ENCODE measurements at regions not wholly inside any gene's neighbourhood (a gene's known extent, or its start where the extent isn't known, plus 50 kb on each side); places are given as distances from the start of the nearest gene placed in this dataset.

- Histone ChIP-seq H4K20me1 (ENCODE audit: low read depth, low read length) (no peaks in the 10 kb centered on the region), H2AFZ (ENCODE audit: low read depth, low read length, severe bottlenecking) (no peak overlapping the region), H3K79me2 (ENCODE audit: insufficient read depth, low read length) (no peaks in the 10 kb centered on the region), H3F3A (ENCODE audit: insufficient read depth) (no peaks in the 10 kb centered on the region), H3K4me3 (ENCODE audit: insufficient read depth, low read length, poor library complexity, severe bottlenecking) (no peak overlapping the region), H3K36me3 (ENCODE audit: low read length) (no peaks in the 10 kb centered on the region), H3K9me2 (replicated peaks; ENCODE audit: insufficient read depth, low read length) (no peaks in the 10 kb centered on the region), H3K4me2 (ENCODE audit: low read depth, low read length, poor library complexity, severe bottlenecking) (no peak overlapping the region), H3K9ac (ENCODE audit: low read length) (no peak overlapping the region), H3K27me3 (ENCODE audit: low read length) (no peaks in the 10 kb centered on the region), H3K27ac (ENCODE audit: low read depth, low read length) (no peak overlapping the region), H3K9me3 (ENCODE audit: insufficient read depth, low read length) (no peaks in the 10 kb centered on the region)
- TF ChIP-seq, protein P1, sequence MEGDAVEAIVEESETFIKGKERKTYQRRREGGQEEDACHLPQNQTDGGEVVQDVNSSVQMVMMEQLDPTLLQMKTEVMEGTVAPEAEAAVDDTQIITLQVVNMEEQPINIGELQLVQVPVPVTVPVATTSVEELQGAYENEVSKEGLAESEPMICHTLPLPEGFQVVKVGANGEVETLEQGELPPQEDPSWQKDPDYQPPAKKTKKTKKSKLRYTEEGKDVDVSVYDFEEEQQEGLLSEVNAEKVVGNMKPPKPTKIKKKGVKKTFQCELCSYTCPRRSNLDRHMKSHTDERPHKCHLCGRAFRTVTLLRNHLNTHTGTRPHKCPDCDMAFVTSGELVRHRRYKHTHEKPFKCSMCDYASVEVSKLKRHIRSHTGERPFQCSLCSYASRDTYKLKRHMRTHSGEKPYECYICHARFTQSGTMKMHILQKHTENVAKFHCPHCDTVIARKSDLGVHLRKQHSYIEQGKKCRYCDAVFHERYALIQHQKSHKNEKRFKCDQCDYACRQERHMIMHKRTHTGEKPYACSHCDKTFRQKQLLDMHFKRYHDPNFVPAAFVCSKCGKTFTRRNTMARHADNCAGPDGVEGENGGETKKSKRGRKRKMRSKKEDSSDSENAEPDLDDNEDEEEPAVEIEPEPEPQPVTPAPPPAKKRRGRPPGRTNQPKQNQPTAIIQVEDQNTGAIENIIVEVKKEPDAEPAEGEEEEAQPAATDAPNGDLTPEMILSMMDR (IDR thresholded peaks at IDR 0.05; ENCODE audit: insufficient read depth, low read length, poor library complexity, severe bottlenecking) = no peak
- no peak for TF ChIP-seq EZH2phosphoT487 (conservative IDR thresholded peaks at IDR 0.05; ENCODE audit: low read length)
Measured at GRCh38 chr2:236403125-236403524, 138.9 kb upstream of the ASB18 start.

GRCh38 chr2:236403811-236404210, 139.6 kb upstream of the ASB18 start:
- Histone ChIP-seq H3K27ac (ENCODE audit: low read depth, low read length) (no peak overlapping the region), H3K9ac (ENCODE audit: low read length) (no peak overlapping the region), H4K20me1 (ENCODE audit: low read depth, low read length) (no peaks in the 10 kb centered on the region), H3K79me2 (ENCODE audit: insufficient read depth, low read length) (no peaks in the 10 kb centered on the region), H3K4me2 (ENCODE audit: low read depth, low read length, poor library complexity, severe bottlenecking) (no peak overlapping the region), H3K27me3 (ENCODE audit: low read length) (no peaks in the 10 kb centered on the region), H3F3A (ENCODE audit: insufficient read depth) (no peaks in the 10 kb centered on the region), H3K36me3 (ENCODE audit: low read length) (no peaks in the 10 kb centered on the region), H3K4me3 (ENCODE audit: insufficient read depth, low read length, poor library complexity, severe bottlenecking) (no peak overlapping the region), H2AFZ (ENCODE audit: low read depth, low read length, severe bottlenecking) (no peak overlapping the region), H3K9me3 (ENCODE audit: insufficient read depth, low read length) (no peaks in the 10 kb centered on the region), H3K9me2 (replicated peaks; ENCODE audit: insufficient read depth, low read length) (no peaks in the 10 kb centered on the region)
- TF ChIP-seq, protein P1 (IDR thresholded peaks at IDR 0.05; ENCODE audit: insufficient read depth, low read length, poor library complexity, severe bottlenecking) = no peak
- TF ChIP-seq EZH2phosphoT487 (conservative IDR thresholded peaks at IDR 0.05; ENCODE audit: low read length) = no peak

DNA sequence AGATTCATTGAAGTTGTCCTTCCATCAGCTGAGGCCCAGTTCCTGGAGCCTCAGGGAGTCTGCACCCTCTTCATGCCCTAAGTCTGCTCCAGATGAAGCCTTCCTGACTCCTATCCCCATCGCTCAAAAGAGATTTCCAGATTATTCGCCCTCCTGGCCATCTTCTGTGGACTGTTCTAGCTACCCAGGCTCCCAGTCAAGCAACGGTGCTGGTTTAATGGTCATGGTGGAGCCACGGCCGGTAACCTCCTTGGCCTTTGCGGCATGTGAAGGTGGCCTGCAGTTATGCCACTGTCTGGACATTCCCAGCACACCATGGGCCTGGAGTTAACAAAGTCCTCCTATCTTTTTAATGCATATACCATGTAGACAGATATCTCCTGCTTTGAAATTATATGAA, 140.1 kb upstream of the ASB18 start:
- Histone ChIP-seq H3F3A (ENCODE audit: insufficient read depth) (no peaks in the 10 kb centered on the region), H2AFZ (ENCODE audit: low read depth, low read length, severe bottlenecking) (no peak overlapping the region), H3K36me3 (ENCODE audit: low read length) (no peaks in the 10 kb centered on the region), H3K4me2 (ENCODE audit: low read depth, low read length, poor library complexity, severe bottlenecking) (no peak overlapping the region), H3K79me2 (ENCODE audit: insufficient read depth, low read length) (no peaks in the 10 kb centered on the region), H3K4me3 (ENCODE audit: insufficient read depth, low read length, poor library complexity, severe bottlenecking) (no peak overlapping the region), H3K9ac (ENCODE audit: low read length) (no peak overlapping the region), H3K27me3 (ENCODE audit: low read length) (no peaks in the 10 kb centered on the region), H3K27ac (ENCODE audit: low read depth, low read length) (no peak overlapping the region), H3K9me3 (ENCODE audit: insufficient read depth, low read length) (no peaks in the 10 kb centered on the region), H3K9me2 (replicated peaks; ENCODE audit: insufficient read depth, low read length) (no peaks in the 10 kb centered on the region), H4K20me1 (ENCODE audit: low read depth, low read length) (no peaks in the 10 kb centered on the region)
- TF ChIP-seq EZH2phosphoT487 (conservative IDR thresholded peaks at IDR 0.05; ENCODE audit: low read length) = no peak
- TF ChIP-seq, protein P1 (IDR thresholded peaks at IDR 0.05; ENCODE audit: insufficient read depth, low read length, poor library complexity, severe bottlenecking) = no peak
